Caki2 (cell line): ENCODE measurements at regions not wholly inside any gene's neighbourhood (a gene's known extent, or its start where the extent isn't known, plus 50 kb on each side); places are given as distances from the start of the nearest gene placed in this dataset.

Experiments used
- DNase-seq: peaks from one replicate; pipeline ENCODE4 v3.0.0-alpha.2; 2015; ENCODE audit warnings: low read depth
- in situ Hi-C: cut with HindIII; loops from 2 replicates; pipeline ENCODE4 v1.10.0; 2016; ENCODE audit warnings: low sequenced_read_pairs, low pct_unique_long_range_greater_than_20kb, mixed read lengths

DNA sequence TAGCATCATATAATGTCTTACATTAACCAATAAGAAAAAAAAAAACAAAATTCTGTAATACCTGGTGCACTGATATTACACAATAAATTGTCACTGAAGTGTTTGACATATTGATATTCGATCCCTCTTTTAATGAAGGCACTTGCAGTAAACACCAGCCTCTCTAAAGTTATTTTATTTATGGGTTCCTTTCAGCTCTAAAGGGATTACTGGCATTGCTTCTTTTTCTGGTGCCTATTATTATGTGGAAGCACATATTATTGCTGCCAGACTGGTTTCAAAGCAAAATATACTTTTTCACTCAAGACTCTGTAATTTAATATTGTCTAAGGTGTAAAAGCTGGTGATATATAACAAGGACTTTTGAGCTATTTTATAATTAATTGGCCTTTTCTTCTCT is 1090.5 kb downstream of the TRHDE start:
- in situ Hi-C loops, result no loop called here
- no peak for DNase-seq

DNA sequence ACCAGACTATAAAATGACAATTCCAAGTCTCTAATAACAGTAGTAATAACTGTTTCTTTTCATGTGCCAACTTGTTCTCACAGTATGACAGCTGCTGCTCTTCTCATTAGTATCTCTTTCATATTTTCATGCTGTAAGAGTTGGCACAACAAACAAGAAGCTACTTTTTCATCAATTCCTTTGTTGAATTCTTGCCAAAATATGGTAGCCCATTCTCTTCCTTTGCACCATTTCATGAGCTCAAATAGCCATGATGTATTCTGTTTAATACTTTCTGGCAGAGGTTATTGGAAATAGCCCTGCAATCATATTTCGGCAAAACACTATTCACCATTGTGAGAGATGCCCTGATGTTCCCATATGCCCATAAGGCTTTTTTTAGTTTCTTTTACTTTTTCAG is 1100.7 kb downstream of the TRHDE start:
- no peak for DNase-seq
- in situ Hi-C loops, result no loop called here

DNA sequence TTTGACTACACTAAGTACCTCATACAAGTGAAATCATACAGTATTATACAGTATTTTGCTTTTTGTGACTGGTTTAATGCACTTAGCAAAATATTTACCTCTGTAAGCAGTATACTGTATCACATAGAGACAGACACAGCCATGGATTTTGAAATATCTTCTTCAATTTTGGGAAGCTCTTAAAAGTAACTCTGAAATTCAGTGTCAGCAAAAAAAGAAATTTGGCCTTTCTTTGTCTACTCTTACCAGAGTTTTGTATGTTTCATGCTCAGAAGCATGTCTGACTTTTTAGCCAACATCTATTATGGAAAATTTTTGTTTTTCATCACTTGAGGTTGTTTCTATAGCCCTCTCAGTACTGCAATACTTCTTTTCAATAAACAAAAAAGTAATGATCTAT is 1102.2 kb downstream of the TRHDE start:
- no peak for DNase-seq
- in situ Hi-C loops, result no loop called here

DNA sequence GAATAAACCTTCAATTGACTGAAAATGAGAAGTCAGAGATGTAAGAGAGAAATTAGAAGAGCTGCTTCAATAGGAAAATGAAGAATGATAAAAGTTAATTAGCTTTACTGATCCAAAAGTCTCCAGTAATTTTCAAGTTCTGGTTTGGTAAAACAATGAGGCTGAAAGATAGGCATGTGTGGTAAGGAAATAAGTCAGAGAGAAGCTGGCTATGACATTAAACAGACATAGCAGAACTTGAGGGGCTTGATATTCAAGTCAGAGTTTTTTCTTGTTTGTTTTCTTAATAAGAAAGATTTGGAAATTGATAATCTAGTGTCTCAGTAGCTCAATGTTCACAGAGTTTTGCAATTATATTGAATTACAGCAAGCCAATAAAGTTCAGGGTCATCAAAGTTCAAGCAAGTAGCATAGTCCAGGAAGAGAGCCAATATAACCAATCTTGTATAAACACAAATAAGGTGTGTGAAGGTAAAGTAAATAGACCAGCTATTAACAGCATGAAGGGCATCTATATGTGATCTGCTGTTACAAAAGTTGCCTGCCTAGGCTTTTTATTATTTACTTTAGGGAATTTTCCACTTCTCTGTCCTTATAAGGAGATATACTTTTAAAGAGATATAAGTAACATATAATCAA is 1111.5 kb downstream of the TRHDE start:
- DNase-seq, result peak; percentile 72
- in situ Hi-C loops, result no loop called here

DNA sequence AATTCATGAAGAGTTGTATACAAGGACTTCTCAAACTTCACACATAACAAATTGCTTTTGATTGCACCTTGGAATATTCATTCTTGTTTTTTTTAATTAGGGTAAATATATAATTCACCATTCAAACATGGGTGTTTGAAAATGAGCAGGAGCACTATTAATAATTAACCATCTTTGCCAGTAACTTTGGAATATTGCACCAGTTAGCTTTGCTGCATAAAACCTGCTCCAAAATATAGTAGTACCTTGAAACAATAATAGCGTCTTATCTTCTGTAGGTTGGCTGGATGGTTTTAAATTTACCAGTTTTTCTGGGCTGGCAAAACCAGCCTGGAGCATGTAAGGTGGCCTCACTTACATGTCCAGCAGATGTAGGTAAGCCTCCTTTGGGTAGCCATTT is 1112.4 kb downstream of the TRHDE start:
- in situ Hi-C loops, result no loop called here
- DNase-seq, result no peak

DNA sequence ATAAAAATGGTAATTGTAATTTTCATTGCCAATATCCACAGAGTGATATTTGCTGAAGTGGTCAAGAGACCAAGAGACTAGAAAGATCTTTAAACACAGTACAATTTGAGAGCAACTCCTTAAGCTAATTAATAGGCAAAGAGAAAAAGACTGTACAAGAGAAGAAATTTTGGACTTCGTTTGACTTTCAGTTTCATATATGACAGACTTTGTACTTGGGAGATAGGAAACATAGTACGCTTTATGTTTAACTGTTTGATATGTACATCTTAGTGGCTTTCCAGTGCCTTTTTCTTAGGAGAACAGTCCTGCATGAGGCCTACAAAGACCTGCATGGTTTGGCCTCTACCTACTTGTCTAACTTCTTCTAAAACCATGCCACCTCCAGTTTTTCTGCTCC is 1118.1 kb downstream of the TRHDE start:
- in situ Hi-C loops, result no loop called here
- no peak for DNase-seq

DNA sequence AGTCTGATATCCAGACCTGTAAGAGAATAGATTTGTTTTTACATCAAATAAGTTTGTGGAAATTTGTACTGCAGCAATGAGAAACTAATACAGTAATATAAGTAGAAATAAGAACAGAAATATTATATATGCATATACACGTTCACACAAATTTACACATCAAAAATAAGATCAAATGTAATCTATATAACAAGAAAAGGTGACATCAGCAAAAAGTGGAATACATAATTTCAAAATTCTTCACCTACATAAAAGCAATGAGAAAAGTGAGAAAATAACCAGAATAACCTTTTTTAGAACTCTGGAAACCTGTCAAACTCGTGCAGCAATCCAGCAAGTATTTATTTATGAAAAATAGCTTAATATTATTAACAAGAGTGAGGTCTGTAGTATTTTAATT is 1124.6 kb upstream of the ATXN7L3B start:
- no peak for DNase-seq
- in situ Hi-C loops, result no loop called here

DNA sequence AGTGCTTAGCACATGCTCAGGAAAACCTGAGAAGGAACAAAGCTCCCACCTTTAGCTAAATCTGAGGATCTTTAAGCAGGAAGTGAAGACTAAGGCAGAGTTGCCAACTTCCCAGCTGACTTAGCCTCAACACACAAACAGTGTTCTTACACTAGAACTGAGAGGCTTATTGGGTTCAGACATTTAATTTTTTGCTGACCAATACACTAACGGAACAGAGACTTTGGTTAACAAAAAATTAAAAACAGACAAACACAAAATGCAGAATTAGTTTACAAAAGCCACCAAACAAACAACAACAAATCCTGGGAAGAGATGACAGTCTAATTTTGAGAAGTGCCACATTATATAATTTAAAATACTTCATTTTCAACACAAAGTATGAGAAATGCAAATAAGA is 1123.7 kb upstream of the ATXN7L3B start:
- no peak for DNase-seq
- in situ Hi-C loops, result no loop called here

DNA sequence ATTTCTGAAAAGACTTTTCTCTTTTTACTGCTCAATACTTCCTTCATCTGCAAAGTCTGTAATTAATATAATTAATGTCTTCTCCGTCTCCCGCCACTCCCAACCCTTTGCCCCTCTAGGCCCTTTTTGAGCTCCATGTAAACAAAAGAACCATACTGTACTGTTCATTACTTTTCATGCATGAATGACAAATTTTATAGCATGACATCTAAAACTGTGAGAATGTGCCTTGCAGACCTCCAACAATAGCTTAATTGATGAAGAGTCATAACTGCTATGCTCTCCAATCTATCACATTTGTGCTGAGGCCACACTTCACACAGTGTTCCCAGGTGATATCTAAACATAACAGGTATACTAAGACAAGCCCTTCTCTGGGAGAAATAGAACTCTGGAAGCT is 1122.7 kb upstream of the ATXN7L3B start:
- in situ Hi-C loops, result no loop called here
- DNase-seq, result no peak

DNA sequence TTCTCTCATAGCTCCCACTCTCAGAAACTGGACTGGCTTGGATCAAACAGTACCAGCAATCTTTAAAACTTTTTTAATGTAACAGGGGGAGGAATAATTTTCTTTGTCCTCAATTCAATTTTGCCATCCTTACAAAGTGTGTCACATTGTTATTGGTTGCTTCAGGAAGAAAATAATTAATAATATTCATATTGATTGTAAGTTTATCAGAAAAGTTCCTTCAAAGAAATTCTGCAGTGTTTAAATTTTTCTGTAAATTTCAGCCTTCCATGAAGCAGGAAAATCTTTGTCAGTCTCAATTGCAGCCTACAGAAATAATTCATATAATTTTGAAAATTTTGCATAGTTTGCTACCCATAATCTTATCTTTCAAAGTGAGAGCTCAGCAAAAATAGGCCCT is 1119.1 kb upstream of the ATXN7L3B start:
- no peak for DNase-seq
- in situ Hi-C loops, result no loop called here

DNA sequence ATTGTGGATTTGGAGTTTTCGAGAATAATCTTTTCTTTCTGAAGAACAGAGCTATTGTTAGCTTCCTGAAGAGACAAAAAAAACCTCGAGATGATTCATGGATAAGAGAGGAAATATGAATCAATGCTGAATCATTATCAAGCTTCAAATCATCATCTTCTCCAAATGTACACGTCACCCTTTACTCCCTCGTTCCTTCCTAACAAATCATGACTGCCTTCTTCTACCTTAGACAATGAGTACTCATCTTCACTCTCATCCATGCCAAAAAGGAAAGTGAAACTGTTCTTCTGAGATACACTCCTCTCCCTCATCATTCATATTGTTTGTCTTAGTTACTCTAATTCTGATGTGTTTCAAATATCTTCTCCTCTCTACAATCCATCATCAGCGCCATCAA is 1115.8 kb upstream of the ATXN7L3B start:
- in situ Hi-C loops, result no loop called here
- no peak for DNase-seq

DNA sequence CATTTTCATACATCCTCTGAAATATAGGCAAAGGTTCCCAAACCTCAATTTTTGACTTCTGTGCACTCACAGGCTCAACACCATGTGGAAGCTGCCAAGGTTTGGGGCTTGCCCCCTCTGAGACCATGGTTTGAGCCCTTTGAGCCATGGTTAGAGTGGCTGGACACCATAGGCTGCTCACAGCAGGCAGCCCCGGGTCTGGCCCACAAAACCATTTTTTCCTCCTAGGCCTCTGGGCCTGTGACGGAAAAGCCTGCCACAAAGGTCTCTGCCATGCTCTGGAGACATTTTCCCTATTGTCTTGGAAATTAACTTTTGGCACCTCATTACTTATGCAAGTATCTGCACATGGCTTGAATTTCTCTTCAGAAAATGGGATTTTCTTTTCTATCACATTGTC is 1113.2 kb upstream of the ATXN7L3B start:
- no peak for DNase-seq
- in situ Hi-C loops, result no loop called here

DNA sequence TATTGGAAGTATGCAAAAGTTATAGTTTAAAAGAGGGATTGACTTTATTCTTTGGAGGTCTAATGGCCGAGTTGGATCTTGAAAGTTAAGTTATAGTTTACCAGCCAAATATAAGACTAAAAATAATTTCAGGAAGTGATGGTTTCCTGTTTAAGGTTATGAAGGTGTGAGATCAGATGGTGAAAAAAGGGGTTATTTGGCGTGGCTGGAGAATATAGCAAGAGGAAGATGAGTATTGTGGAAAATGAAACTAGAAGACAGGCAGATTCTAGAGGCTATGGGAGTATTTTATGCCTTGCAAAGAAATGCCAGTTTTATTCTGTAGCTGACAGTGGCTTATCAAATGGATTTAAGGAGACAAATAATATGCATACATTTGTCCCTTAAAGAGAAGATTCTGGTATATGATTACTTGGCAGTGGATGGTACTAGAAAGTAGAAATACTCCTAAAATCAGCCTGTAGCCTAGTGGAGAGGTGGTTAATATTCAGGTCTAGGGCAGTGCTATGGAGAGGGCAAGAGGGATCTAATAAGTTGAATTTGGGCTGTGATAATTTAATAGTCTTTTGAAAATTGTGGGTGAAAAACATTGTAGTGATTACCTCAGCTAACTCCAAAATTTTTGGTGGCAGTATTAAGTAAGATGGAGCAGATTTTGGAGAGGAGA is 1091.8 kb upstream of the ATXN7L3B start:
- no peak for DNase-seq
- in situ Hi-C loops, result no loop called here

DNA sequence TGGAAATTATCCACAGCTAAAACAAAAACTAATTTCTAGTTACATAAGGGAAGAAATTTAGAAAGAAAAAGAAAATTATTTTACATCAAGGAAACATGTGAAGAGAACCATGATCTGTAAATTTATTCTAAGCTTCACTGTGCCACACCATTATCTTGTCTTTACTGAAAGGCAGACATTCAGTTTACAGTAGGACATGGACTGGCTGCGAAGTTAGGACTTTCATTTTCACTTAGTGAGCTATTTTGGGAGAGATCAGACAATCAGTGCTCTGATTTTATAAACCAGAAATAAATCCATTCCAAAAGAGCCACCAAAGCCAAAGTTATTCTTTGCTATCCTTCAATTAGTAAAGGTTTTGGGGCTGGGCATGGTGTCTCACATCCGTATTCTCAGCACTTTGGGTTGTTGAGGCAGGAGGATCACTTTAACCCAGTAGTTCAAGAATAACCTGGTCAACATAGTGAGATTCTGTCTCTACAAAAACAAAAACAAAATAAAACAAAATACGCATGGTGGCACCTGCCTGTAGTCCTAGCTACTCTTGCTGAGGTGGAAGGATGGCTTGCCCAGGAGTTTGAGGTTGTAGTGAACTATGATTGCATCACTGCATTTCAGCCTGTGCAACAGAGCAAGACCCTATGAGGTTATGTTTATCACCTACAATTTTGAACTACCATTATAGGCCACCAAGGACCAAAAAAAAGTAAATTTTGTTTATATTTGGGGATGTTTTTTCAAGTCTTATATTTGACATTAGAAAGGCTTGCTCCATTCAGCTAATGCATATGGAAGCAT is 1084.8 kb upstream of the ATXN7L3B start:
- in situ Hi-C loops, result no loop called here
- no peak for DNase-seq

DNA sequence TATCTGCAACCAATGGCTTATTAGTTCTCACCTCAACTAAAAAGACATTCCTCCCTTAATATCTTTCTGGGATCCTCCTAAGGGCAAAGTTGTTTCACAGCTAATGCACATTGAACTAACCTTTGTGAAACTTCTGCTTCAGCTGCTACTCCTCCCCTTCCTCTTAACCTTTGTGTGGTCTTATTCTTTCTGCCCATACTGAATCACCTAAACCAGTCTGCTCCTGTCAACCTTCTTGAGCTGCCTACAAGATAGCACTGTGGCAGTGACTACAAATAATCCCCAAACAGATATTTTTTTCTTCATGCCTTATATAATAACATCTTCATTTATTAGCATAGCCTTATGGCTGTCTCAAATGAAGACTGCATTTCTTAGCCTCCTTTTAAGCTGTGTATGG is 1077.4 kb upstream of the ATXN7L3B start:
- in situ Hi-C loops, result no loop called here
- no peak for DNase-seq

DNA sequence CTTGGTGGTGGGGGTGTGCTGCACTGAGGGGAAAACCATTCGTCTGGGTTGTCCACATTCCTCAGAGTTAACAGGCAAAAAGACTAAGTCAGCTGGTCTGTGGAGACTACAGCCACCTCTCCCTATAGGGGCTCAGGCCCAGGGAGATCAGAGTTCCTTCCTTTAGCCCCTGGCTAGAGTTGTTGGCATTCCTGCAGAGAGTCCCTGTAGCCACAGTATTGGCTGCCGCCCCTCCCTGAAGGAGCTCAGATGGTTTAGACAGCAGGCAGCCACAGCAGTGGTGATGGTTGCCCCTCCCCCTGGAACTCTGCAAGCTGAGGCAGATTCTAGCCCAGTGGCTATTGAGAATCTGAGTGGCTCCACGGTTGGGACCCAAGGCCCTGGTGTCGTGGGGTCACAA is 1072.5 kb upstream of the ATXN7L3B start:
- DNase-seq, result no peak
- in situ Hi-C loops, result no loop called here

DNA sequence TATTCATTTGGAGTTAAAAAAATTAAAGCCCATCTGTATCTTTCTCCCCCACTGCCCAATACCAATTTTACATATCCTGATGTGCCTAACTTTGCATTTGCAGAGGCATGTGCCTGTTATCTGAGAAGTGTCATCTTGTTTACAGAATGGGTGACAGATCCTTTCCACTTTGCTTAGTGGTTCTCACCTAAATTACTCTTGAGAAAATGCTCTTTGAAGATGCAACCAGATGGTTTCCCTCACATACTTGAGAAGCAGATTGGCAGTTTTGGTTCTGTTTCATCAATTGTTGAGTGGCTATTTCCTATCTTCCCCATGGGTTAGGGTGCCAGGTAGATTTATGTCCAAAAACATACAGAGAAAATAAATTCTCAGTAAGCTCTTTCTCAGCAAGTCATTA is 1051.4 kb upstream of the ATXN7L3B start:
- no peak for DNase-seq
- in situ Hi-C loops, result no loop called here

DNA sequence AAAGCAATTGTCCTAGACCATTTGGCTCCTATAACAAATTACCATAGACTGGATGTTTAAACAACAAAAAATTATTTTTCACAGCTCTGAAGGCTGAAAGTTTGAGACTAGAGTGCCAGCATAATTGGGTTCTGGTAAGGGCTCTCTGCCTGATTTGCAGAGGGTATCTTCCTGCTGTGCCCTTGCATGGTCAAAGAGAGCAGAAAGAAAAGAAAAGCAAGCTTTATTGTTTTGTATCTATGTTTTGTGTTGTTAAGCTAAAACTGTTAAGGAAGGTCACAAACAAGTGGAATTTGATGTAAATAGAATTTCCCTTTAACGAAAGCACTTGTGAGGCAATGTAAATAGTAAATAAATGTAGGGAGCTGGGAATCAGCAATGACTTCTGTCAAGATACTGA is 1031.0 kb upstream of the ATXN7L3B start:
- in situ Hi-C loops, result no loop called here
- no peak for DNase-seq

DNA sequence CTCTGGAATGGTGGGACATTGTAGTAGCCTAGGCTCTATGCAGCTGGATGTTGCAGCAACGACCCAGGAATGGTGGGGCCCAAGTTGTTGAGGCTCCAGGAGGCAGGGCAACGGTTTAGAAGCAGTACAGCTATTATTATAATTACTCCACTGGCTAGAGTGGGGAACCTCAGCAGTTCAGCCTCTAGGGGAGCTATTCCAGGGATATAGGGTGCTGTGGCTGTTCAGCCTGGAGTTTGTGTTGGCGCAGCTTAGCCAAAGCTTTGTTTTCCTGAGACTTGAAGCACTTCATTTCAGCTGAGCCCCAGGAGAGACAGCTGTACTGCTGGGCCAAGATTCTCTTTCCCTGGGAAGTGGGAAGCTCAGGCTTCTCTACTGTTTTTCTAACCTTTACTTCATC is 1023.0 kb upstream of the ATXN7L3B start:
- in situ Hi-C loops, result no loop called here
- no peak for DNase-seq

DNA sequence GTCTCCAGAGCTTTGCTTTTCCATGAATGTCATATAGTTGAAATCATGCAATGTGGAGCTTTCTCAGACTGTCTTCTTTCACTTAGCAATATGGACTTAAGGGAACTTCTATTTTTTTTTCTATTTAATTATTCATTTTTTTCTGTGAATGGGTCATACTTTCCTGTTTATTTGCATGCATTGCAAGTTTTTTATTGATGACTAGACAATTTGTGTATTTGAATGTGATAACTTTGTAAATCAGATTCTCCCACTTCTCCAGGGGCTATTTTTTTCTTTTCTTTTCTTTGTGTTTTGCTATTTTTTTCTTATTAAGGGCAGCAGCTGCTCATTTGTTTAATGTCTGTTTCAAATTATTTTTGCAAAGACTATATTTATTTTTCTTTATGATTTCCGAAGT is 1019.8 kb upstream of the ATXN7L3B start:
- DNase-seq, result no peak
- in situ Hi-C loops, result no loop called here
